LHCN-M2 (cell line): ENCODE measurements at regions not wholly inside any gene's neighbourhood (a gene's known extent, or its start where the extent isn't known, plus 50 kb on each side); places are given as distances from the start of the nearest gene placed in this dataset.
"Not testable (repeated sequence)": the region's sequence is repeated elsewhere in the genome, so short reads cannot be mapped to it uniquely, and the experiment has no call there.

ENCODE experiments used
- DNase-seq: peaks from one replicate; pipeline ENCODE4 v3.0.0-alpha.2; 2012; ENCODE audit warnings: low read depth

DNA sequence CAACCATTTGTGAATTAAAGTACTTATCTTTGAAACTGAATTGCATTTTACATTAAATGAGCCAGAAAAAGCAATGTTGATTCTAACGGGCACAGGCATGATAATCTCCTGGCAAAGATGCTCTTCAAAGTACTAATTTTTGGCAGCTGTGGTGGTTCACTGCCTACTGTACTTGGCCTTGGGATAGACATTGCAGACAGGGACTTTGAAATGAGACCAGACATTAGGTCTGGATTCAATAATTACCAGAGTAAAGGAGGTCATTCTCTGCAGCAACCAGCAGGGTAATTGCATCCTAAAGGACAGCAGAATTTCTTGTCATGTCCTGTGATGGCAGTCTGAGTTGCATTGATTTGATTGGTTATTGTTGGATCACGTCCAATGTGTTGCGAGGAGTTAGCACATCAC lies 986.5 kb downstream of the TDRD15 start:
- DNase-seq: no peak

DNA sequence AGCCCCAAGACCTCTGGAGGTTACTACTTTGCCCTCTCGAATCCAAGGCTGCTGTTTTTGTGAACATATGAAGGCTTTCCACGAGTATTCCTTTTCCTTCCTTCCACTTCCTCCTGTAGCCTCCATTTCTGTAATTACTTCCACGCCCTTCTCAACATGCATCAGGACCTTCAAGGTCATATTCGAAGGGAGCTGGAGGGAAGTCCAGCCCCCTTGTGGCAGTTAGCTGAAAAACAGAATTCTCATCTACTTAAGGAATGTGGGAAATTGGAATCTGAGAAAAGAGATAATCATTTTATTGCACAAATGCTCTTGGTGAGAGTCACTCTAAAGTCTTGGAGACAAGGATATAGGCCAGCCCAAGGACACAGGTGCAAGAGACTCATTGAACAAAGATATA lies 1000.2 kb downstream of the TDRD15 start:
- DNase-seq: no peak

DNA sequence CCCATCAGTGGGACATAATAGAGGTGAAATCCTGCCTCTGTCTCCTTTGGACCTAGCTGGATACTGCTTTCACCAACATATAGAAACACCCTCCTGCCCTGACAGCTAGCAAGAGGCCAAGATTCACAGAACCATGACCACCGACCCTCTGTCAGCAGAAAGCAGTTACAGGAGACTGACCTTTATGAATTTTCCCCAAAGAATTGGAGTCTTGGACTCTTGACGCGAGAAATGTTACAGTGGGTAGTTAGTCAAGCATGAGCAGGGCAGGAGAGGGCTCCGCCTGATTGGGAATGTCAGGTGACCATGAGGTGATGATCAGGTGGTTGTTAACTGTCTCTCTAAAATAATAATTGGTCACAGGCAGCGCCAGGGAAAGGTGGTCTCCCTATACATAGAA lies 1002.3 kb downstream of the TDRD15 start:
- no peak for DNase-seq

DNA sequence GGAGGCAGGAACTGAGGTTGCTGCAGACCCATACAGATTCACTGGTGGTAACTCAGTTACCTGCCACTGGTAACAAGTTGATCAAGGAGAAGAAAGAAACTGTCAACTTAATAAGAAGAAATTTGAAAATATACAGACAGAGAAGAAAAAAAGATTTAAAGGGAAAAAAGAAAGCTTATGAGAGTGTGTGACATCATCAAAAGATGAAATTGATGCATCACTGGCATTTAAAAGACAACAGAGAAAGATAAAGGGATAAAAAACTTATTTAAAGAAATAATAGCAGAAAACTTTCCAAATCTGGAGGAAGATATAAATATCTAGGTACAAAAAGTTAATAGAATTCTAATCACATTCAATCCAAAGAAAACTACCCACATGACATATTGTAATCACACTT lies 1003.2 kb downstream of the TDRD15 start:
- DNase-seq: no peak

DNA sequence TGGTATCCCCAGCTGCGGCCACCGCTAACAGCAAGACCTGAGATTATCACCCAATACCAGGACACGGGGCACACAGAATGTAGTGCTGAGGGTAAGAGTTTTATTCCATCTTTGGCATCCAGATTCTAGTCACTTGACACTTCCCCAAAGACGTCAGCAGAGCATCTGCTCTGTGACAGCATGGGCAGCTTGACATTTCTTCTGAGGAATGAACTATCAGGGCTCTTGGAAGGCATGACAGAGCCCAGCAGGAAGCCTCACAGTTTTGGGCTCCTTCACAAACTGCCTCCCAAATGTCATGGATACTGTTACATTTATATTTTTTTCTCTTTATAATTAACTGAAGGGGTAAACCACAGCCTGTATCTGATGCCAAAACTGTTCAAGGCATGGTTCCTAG lies 1010.7 kb downstream of the TDRD15 start:
- no peak for DNase-seq

DNA sequence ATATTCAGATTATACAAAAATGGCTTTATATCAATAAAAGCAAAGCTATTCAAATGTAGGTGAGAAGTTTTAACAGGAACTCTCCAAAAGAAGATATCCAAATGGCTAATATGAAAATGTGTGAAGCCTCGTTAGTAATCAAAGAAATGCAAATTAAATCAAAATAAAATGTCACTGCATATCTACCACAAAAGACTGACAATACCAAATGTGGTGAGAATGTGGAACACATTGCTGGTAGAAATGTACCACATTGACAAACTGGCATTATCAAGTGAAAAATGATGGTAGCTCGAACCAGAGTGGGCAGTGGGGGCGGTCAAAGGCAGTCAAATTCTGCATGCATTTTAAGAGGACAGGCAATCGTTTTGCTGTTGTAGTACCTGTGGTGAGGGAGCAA lies 1012.7 kb downstream of the TDRD15 start:
- no peak for DNase-seq

DNA sequence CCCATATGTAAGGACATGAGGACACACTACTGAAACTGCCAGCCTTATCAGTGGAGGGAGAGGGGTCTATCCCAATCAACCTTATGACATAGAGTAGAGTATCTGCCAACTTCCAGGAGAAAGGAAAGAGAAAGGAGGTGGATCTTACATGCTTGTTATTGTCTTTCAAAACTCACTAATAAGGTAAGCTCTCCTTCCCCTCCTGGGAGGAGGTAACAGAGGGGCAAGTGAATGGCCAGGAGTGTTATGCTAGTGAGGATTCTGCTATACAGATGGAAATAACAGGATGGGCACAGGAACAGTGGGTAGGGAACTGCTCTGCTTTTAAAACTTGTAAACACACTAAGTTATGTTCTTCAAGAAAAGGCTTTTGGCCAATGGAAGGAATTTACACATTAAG lies 1020.1 kb downstream of the TDRD15 start:
- no peak for DNase-seq

DNA sequence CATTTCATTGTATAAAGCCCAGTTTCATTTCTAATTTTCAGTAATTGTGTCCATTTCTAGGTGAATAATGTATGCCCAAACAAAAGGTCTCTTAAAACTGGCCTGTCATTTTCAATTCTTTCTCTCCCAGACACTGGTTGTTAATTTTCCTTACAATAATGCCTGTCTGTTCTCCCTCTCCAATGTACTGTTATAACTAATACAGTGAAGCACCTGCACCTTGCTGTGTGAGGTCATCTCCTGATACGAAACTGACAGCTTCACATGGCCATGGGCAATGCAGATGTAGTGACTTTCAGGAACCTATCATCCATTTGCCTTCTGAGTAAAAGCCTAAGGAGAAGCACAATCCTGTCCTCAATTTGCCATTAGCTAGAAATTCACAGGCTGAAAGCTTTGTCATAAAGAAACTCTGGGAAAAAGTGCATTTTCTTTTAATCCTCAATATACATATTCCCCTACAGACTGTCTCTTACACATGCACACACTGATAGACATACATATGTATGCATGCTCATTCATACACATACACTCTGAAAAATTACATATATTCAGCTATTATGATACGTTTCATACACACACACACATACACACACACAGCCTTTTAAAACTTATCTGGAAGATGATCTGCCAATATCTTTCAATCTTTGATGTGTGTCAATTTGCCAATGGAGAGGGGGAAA lies 1030.3 kb downstream of the TDRD15 start:
- no peak for DNase-seq

DNA sequence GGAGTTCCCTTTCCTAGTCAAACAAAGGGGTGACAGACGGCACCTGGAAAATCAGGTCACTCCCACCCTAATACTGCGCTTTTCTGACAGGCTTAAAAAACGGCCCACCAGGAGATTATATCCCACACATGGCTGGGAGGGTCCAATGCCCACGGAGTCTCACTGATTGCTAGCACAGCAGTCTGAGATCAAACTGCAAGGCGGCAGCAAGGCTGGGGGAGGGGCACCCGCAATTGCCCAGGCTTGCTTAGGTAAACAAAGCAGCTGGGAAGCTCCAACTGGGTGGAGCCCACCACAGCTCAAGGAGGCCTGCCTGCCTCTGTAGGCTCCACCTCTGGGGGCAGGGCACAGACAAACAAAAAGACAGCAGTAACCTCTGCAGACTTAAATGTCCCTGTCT lies 1032.9 kb downstream of the TDRD15 start:
- DNase-seq: not testable (repeated sequence)

DNA sequence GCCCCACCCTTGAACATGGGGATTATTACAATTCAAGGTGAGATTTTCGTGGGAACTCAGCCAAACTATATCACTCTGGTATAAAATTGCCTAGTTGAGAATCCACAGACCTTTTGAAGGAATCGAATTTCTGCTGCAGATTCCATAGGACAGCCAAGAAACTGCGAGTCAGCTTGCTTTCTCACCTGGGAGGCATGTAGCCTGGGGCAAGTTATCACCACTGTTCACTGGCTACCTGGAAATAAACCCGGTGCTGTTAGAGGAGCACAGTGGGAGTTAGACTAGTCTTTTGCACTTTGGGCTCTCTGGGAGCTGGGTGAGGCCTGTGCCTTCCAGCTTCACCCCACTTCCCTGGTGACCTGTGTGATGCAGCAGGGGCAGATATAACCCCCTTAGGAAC lies 1043.5 kb downstream of the TDRD15 start:
- DNase-seq: no peak

DNA sequence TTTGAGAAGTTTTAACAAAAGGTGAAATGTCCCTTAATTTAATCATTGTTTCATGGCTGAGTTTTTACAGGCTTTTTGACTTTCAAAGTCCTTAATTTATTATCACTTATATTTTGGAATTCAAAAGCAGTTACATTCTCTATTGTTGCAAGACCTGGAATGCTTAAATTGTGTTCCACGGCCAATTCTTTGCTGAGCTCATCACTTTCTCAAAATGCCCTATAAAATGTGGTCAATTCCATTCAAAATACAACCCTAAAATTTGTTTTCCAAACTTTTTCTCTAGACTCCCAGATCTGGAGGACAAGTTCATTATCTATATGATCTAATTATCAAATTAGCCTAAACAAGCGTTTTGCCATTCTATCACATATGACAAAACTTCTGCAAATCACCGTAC lies 1051.2 kb downstream of the TDRD15 start:
- DNase-seq: no peak

DNA sequence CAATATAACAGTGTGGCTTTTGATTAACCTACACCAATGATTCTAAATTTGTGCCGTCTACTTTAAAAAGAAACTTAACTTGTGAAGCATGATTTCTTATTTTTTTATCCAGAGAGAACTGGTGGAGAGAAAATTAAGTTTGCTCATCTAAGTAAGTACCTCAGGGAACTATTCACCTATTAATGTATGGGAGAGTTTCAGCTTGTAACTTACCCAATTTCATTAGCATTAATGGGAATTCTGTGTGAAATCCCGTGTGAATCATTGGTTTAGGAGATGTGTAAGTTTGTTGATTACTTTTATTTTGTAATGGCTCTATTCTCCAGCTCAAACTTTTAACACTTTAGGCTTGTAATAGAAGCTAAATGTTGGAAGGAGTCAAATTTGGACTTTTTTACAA lies 1061.5 kb downstream of the TDRD15 start:
- DNase-seq: no peak

DNA sequence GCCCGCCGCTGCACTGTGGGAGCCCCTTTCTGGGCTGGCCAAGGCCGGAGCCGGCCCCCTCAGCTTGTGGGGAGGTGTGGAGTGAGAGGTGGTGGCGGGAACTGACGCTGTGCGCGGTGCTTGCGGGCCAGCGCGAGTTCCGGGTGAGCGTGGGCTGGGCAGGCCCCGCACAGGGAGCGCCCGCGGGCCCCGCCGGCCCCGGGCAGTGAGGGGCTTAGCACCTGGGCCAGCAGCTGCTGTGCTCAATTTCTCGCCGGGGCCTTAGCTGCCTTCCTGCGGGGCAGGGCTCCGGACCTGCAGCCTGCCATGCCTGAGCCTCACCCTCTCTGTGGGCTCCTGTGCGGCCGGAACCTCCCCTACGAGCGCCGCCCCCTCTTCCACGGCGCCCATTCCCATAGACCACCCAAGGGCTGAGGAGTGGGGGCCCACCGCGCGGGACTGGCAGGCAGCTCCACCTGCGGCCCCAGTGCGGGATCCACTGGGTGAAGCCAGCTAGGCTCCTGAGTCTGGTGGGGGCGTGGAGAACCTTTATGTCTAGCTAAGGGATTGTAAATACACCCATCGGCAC lies 1062.6 kb downstream of the TDRD15 start:
- not testable (repeated sequence) for DNase-seq

DNA sequence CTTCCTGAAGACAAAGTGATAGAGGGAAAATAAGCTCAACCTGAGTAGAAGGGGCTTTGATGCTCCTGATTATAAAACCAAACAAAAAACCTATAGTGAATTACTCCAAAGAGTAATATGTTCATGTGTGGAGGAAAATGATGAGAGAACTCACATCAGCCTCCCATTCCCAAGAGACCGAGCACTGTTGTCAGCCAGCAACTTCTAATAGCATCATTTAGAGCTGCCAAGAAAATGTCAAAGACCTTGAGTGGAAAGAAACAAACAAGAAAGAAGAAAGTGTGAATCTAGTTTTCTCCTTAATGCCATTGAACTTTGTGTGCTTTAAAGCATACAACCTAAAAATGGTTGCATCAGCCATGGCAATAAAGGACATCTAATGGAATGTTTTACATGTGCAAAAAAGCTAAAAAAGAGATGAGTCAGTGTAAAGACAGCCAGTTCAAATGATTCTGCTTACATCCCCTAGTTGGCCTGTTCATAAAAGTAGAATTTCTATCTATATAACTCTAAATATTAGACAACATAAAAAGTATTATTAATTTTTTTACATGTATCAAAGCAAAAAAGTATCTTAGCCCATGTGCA lies 1066.2 kb downstream of the TDRD15 start:
- no peak for DNase-seq

DNA sequence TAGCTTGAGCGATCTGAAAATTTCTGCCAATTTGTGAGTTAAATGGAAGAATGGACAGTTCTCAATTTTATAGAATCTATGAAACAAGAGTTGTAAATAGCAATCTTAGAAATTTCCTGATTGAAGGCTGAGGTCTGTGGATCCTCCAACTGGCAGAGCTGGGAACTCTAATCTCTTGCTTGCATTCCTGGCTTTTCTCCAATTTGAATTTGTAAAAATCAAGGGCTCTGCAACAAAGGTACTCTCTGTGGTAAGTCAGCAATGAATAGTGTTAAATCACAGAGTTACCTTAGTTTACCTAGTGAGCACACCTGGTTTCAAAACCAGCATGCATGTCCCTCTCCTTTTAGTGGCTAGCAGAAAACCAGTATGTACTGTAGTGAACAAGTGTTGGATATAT lies 1070.5 kb downstream of the TDRD15 start:
- DNase-seq: no peak

DNA sequence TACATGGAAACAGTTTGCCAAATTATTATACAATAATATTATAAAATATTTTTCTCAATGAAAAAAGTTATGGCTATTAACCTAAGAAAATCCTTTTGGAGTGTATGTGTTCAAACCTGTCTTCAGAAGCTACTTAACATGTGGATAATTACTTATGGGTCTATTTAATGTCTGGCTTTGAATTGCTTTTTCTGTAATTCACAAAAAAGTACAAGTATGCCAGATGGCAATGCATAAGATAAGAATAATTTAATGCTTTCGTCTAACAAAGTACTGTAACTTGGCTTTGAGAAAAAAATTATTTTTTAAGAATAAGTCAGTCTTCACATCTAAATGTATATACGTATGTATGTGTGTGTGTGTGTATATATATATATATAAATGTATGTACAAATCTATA lies 1073.0 kb downstream of the TDRD15 start:
- no peak for DNase-seq

DNA sequence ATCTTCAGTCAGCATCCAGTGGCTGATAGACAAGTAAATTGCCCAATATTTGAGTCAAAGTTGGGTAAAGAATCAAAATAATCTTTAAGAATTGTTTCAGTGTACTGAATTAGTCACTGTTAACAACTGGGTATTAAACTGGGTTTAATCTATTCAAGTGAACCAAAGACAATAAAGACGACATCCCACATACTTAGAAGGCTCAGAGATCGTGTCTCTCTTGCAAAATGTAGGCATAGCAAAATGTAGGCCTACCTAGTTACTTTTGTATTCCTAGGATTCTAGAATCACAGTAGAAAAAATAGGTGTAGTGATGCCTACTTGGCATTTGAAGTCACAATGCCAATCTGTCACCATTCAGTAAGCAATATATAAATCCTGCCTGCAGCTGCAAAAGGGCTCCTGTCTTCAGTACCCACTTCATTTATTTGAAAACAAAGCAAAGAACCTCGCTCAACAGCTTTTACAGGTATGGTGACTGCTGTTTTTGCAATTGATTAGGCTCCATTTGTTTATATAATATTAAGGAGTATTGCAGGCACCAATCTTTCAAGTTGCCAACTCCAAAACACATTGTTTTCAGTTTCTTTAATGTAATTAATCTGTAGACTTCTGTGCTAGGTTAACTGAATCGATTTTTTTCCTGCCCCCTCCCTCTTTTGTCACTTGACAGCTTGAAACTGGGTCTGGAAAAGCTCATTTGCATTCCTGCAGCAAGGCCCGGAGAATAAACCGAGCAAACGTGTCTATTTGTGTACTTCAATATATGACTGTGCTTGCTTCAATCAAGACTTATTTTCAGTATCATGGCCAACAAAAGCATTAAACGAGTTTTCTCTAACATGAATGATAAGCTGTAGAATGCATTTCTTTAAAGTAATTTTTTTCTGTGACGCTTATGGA lies 1074.9 kb downstream of the TDRD15 start:
- DNase-seq: no peak

DNA sequence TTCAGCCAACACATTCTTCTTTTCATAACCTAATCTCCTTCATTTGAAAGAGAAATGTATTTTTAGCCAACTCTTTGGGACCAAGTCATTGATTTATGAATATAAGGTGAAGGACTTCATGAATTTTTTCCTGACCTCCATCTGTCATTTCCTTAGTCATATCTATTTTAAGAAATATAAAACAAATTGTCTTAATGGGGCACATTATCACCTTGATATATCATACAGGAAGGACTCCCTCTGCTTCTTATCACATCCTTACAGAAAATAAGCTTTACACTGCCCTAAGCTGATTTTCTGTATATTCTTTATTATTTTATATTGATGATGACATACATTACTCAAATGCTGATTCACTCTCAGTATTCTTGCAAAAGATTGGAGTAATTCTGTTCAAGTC lies 1076.2 kb downstream of the TDRD15 start:
- DNase-seq: no peak

DNA sequence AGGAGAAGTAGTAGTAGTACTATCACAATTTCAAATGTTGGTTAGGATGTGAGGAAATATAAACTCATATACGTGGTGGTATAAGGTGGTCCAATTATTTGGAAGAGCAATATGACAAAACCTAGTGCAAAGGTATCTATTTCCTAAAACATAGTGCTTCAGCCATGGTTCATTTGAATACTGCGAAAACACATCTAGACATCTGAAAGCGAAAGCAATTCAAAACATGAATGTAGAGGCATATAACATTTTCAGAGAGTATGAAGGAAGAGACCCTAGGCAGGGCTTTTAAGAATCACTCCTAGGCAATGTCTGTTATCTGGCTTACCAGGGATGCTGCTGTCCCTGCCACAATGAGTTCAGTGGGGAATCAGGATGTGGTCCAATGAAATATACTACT lies 1085.8 kb downstream of the TDRD15 start:
- DNase-seq: no peak

DNA sequence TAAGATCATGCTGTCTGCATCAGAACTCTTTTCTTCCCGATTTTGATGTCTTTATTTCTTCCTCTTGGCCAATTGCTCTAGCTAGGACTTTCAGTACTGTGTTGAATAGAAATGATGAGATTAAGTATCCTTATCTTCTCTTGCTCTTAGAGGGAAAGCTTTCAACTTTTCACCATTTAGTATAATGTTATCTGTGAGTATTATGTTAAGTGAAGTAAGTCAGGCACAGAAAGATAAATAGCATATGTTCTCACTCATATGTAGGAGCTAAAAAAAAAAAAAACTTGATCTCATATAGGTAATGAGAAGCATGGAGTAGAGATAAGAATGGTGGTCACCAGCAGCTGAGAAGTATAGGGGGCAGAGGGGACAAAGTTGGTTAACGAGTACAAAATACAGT lies 1089.5 kb downstream of the TDRD15 start:
- no peak for DNase-seq

DNA sequence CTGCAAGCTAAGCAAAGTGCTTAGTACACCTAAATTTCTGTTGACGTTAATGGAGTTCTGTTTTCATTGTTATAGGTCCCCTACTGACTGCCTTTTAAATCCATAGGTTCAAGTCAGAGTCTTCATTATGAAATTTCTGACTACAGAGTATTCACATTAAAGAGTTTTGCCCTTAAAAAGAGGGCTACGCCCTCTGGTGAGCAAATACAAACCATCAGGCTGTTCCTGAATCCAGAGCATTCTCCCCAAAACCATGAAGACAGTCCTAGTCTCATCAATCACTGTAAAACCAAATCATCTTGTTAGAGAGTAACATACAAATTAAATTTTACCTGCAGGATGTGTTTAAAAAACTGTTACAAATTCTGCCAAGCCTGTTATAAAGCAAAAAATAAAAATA lies 1091.7 kb downstream of the TDRD15 start:
- DNase-seq: no peak

DNA sequence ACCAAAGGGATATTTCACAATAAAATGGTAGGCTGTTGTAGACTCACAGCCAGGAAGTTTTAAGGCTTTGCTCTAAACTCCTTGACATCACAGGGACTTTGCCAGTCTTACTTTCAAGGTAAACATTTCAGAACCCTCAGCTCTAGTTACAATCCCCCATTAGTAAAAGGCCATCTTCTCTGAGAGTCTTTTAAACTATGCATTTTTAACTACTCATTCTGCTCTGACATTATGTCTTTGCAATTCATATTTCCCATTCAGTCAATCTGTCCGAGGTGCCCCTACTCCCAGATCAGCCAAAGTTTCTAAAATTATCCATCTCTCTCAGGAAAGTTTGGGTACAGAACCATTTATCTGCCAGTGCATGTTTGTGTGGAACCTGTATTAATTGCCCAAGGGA lies 1094.1 kb downstream of the TDRD15 start:
- DNase-seq: no peak

DNA sequence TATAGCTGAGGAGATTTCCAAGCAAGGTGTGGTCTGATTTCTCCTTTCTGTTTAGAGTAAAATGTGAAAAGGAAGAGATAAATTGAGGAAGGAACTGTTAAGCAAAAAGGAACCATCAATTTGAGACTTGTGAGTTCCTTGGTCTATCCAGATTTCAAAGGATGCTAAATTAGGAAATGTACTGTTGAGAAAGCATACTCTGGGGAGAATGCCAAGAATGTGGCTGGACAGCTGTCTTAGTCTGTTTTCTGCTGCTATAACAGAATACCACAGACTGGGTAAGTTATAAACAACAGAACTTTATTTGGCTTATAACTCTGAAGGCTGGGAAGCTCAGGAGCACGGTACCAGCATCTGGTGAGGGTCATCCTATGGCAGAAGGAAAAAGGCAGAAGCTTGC lies 1097.2 kb downstream of the TDRD15 start:
- DNase-seq: no peak
